ENCODE measurements at regions not wholly inside any gene's neighbourhood (a gene's known extent, or its start where the extent isn't known, plus 50 kb on each side); places are given as distances from the start of the nearest gene placed in this dataset.

DNA sequence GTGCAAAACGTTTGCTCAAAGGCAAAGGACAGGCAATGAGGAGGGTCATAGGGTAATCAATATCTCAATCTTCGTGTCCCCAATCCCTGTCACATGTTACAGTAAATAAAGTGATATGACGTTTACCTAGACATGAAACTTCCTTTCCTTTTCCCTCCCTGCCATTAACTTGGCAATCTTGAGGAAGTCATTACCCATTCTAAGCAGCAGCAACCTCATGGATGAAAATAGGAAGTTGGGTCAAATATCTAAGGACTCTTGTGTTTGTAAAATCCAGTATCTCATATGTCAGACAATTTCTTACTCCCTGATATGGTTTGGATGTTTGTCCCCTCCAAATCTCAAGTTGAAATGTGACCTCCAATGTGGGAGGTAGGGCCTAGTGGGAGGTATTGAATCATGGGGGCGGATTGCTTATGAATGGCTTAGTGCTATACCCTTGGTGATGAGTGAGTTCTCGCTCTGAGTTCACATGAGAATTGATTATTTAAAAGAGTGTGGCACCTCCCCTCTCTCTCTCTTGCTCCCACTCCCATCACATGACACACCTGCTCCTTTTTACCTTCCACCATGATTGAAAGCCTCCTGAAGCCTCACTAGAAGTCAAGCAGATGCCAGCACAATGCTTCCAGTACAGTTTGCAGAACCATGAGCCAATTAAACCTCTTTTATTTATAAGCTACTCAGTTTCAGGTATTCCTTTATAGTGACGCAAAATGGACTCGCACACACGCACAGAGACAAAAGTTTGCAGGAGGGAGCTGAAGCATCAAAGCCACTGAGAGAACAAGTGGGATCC is 545.9 kb upstream of the JARID2 start:
- TF ChIP-seq, protein P1, sequence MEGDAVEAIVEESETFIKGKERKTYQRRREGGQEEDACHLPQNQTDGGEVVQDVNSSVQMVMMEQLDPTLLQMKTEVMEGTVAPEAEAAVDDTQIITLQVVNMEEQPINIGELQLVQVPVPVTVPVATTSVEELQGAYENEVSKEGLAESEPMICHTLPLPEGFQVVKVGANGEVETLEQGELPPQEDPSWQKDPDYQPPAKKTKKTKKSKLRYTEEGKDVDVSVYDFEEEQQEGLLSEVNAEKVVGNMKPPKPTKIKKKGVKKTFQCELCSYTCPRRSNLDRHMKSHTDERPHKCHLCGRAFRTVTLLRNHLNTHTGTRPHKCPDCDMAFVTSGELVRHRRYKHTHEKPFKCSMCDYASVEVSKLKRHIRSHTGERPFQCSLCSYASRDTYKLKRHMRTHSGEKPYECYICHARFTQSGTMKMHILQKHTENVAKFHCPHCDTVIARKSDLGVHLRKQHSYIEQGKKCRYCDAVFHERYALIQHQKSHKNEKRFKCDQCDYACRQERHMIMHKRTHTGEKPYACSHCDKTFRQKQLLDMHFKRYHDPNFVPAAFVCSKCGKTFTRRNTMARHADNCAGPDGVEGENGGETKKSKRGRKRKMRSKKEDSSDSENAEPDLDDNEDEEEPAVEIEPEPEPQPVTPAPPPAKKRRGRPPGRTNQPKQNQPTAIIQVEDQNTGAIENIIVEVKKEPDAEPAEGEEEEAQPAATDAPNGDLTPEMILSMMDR (conservative IDR thresholded peaks at IDR 0.05; ENCODE audit: low read length) = no peak
- no peak for TF ChIP-seq EZH2phosphoT487 (IDR thresholded peaks at IDR 0.05; ENCODE audit: borderline replicate concordance, low read depth, low read length)
